ENCODE measurements at regions not wholly inside any gene's neighbourhood (a gene's known extent, or its start where the extent isn't known, plus 50 kb on each side); places are given as distances from the start of the nearest gene placed in this dataset.

DNA sequence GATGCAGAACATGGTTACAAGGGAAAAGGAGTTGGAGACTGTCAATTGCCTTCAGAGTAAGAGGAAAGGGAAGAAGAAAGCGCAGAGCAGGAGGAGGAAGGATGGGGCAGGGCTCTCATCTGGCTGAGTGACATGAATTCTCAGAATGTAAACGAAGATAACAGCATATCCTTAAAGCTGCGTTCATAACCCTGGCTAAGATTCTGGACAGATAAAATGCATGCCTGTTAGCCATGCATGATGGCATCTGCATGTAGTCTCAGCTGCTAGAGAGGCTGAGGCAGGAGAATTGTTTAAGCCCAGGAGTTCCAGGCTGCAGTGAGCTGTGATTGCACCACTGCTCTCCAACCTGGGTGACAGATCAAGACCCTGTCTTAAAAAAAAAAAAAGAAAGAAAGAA is 493.5 kb upstream of the PRKX start:
- Histone ChIP-seq H3K36me3 (ENCODE audit: low read depth) (no peaks in the 10 kb centered on the region), H3K4me1 (ENCODE audit: low read depth) (no peaks in the 10 kb centered on the region), H3K4me3 (no peak overlapping the region), H3K9me3 (no peaks in the 10 kb centered on the region)
- no peak for DNase-seq
- no peak for ATAC-seq
- intact Hi-C loops (cut with DNase I, micrococcal nuclease), result no loop called here
- TF ChIP-seq, protein P1, sequence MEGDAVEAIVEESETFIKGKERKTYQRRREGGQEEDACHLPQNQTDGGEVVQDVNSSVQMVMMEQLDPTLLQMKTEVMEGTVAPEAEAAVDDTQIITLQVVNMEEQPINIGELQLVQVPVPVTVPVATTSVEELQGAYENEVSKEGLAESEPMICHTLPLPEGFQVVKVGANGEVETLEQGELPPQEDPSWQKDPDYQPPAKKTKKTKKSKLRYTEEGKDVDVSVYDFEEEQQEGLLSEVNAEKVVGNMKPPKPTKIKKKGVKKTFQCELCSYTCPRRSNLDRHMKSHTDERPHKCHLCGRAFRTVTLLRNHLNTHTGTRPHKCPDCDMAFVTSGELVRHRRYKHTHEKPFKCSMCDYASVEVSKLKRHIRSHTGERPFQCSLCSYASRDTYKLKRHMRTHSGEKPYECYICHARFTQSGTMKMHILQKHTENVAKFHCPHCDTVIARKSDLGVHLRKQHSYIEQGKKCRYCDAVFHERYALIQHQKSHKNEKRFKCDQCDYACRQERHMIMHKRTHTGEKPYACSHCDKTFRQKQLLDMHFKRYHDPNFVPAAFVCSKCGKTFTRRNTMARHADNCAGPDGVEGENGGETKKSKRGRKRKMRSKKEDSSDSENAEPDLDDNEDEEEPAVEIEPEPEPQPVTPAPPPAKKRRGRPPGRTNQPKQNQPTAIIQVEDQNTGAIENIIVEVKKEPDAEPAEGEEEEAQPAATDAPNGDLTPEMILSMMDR (IDR thresholded peaks at IDR 0.05), result no peak

DNA sequence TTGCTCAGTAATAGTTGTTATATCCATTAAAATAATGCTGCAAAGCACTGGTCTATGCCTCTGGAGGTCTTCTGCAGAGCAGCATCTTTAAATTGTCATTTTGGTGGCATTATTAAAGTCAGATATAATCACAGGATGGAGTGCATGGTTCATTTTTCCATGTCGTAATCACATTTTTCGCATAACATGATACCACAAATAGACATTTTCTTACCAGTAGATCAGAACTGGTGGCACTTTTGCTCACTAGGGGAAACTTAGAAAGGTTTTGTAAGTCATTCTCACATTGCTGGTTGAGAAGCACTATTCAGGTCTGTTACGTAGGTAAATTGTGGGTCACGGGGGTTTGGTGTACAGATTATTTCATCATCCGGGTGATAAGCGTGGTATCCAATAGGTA is 484.5 kb upstream of the PRKX start:
- DNase-seq (no peak), ATAC-seq (no peak)
- no peaks in the 10 kb centered on the region for H3K36me3 ChIP-seq (ENCODE audit: low read depth)
- H3K4me1 ChIP-seq (ENCODE audit: low read depth), result no peaks in the 10 kb centered on the region
- H3K4me3 ChIP-seq, result no peak overlapping the region
- TF ChIP-seq, protein P1 (IDR thresholded peaks at IDR 0.05), result no peak
- intact Hi-C loops (cut with DNase I, micrococcal nuclease), result no loop called here
- H3K9me3 ChIP-seq, result no peaks in the 10 kb centered on the region

DNA sequence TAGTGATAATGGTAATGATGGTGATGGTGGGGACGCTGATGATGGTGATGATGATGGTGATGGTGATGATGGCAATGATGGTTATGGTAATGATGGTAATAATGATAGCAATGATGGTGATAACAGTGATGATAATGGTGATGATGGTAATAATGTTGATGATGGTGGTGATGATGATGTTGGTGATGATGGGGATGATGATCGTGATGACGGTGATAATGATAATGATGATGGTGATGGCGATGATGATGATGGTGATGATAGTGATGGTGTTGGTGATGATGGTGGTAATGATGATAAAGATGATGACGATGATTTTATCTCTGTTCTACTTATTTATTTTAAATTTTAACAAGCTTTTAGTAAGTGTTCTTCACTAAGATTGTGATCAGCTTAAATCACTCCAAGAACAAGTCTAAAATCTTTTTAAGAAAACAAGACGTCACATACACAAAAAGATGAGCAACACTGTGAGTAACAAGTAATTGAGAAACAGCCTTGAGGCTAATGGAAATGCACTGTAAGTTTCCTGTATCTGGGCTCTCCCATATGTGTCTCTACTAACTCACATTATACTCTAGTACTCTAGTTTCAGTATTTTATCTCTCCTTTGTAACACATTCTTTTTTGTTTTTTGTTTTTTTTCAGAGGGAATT is 480.2 kb upstream of the PRKX start:
- intact Hi-C loops (cut with DNase I, micrococcal nuclease), result no loop called here
- ATAC-seq (no peak), DNase-seq (no peak)

DNA sequence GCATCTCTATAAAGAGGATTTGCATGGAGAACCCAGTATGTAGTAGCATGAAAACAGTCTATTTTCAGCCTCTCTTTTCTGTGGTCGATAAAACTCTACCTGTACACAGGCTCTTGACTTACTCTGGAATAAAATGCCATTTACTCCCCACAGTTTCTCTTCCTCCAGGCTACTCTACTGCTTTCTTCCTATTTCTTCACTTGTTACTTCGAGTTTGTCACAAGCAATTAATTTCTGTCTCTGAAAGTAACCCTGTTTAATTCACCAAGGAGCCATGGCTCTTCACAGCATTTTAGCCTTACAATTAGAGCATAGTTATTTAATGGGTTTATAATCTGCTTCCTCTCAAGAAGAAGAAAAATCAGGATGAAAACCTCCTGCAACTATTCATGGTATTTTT is 472.9 kb upstream of the PRKX start:
- intact Hi-C loops (cut with DNase I, micrococcal nuclease), result no loop called here
- TF ChIP-seq, protein P1 (IDR thresholded peaks at IDR 0.05), result no peak
- ATAC-seq (no peak), DNase-seq (no peak)
- no peaks in the 10 kb centered on the region for H3K36me3 ChIP-seq (ENCODE audit: low read depth)
- no peaks in the 10 kb centered on the region for H3K9me3 ChIP-seq
- no peaks in the 10 kb centered on the region for H3K4me1 ChIP-seq (ENCODE audit: low read depth)
- H3K4me3 ChIP-seq, result no peak overlapping the region

More for the DNA sequence above, 480.2 kb upstream of the PRKX start:
- no peaks in the 10 kb centered on the region for H3K4me1 ChIP-seq (ENCODE audit: low read depth)
- TF ChIP-seq, protein P1 (IDR thresholded peaks at IDR 0.05), result no peak
- no peaks in the 10 kb centered on the region for H3K9me3 ChIP-seq
- no peak overlapping the region for H3K4me3 ChIP-seq
- no peaks in the 10 kb centered on the region for H3K36me3 ChIP-seq (ENCODE audit: low read depth)

DNA sequence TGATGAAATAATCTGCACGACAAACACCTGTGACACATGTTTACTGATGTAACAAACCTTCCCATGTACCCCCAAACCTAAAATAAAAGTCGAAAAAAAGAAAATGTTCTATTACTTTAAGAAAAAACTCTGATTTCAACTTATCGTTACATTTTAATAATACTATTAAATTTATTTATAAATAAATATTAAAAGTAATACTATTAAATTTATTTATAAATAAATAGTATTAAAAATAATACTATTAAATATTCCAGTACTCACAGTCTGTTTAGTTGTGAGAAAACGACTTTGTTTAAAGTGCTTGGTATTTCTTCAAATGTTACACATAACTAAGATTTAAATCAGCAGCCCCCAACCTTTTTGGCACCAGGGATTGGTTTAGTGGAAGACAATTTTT is 471.6 kb upstream of the PRKX start:
- Histone ChIP-seq H3K9me3 (no peaks in the 10 kb centered on the region), H3K36me3 (ENCODE audit: low read depth) (no peaks in the 10 kb centered on the region), H3K4me3 (no peak overlapping the region), H3K4me1 (ENCODE audit: low read depth) (no peaks in the 10 kb centered on the region)
- intact Hi-C loops (cut with DNase I, micrococcal nuclease), result no loop called here
- DNase-seq, result no peak
- ATAC-seq, result no peak
- TF ChIP-seq, protein P1 (IDR thresholded peaks at IDR 0.05), result no peak

DNA sequence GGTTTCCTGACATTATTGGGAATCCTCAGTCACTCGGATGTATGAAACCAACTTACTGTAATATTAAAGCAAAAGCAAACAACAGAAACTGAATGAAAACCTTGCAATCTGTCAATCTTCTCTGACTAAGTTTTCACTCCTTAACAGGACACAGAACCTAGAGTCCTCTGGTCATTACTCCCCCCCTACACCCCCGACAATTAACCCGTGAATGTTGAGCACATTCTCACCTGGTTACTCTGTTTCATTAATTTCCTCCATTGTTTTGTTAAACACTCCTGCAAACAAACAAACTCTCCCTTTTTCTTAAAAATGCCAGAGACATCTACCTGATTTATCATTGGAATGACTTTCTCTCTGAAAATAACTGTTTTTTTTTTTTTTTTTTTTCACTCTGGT is 469.0 kb upstream of the PRKX start:
- intact Hi-C loops (cut with DNase I, micrococcal nuclease), result no loop called here
- Histone ChIP-seq H3K36me3 (ENCODE audit: low read depth) (no peaks in the 10 kb centered on the region), H3K4me1 (ENCODE audit: low read depth) (no peaks in the 10 kb centered on the region), H3K9me3 (no peaks in the 10 kb centered on the region), H3K4me3 (no peak overlapping the region)
- ATAC-seq (no peak), DNase-seq (no peak)
- TF ChIP-seq, protein P1 (IDR thresholded peaks at IDR 0.05), result no peak

Measured in mucosa of descending colon (tissue), 3 donors.